CD4-positive, alpha-beta T cell (primary cell): ENCODE measurements at regions not wholly inside any gene's neighbourhood (a gene's known extent, or its start where the extent isn't known, plus 50 kb on each side); places are given as distances from the start of the nearest gene placed in this dataset.

Experiments
- ATAC-seq: fragments of 200-7000 bp; cut with Tn5 transposase; one replicate; pipeline ENCODE4 v1.10.0; 2022; ENCODE audit warnings: mild to moderate bottlenecking; ENCODE audit not compliant: poor library complexity
- CTCF ChIA-PET: fragments of 350-600 bp; sonication (Branson Sonifier 250); formaldehyde crosslinking; loops from one replicate; lab custom pipeline; 2021; ENCODE audit warnings: antibody characterized with exemption, inconsistent platforms; lab: Charles Lee
- POLR2A ChIA-PET: fragments of 350-600 bp; sonication (Branson Sonifier 250); formaldehyde crosslinking; loops from one replicate; lab custom pipeline; 2021; ENCODE audit warnings: antibody characterized with exemption, inconsistent platforms; lab: Charles Lee
- DNase-seq, 14 experiments: peaks; one replicate each; pipeline ENCODE4 v3.0.0-alpha.2; 2013 to 2020; ENCODE audit warnings: mixed read lengths in 2 of 14
- H3K27ac ChIP-seq, 2 donors: one replicate each; pipeline versions ENCODE4 v1.5.1 to v1.7.0; 2013; ENCODE audit warnings: low read length in 2 of 2, low read depth in 1 of 2, mild to moderate bottlenecking in 1 of 2
- H3K27me3 ChIP-seq, 2 experiments: 1 replicate in 1 of 2; 2 replicates in 1 of 2; pipeline versions ENCODE4 v1.6.1 to v1.7.0; 2013; ENCODE audit warnings: low read length in 2 of 2, control low read depth in 1 of 2, mild to moderate bottlenecking in 1 of 2, moderate library complexity in 1 of 2; ENCODE audit not compliant: insufficient read depth in 2 of 2, control insufficient read depth in 1 of 2
- H3K36me3 ChIP-seq: one replicate; pipeline ENCODE4 v1.6.1; 2013; ENCODE audit warnings: low read length, control low read depth; ENCODE audit not compliant: insufficient read depth
- H3K4me1 ChIP-seq: one replicate; pipeline ENCODE4 v1.6.1; 2013; ENCODE audit warnings: low read length, control low read depth; ENCODE audit not compliant: insufficient read depth
- H3K4me3 ChIP-seq: one replicate; pipeline ENCODE4 v1.5.1; 2013; ENCODE audit warnings: mild to moderate bottlenecking, low read length, moderate library complexity
- H3K9me3 ChIP-seq, 2 experiments: 1 replicate in 1 of 2; 2 replicates in 1 of 2; pipeline versions ENCODE4 v1.6.1 to v1.7.0; 2013; ENCODE audit warnings: low read length in 2 of 2, mild to moderate bottlenecking in 2 of 2, control low read depth in 1 of 2, moderate library complexity in 1 of 2; ENCODE audit not compliant: control insufficient read depth in 1 of 2, insufficient read depth in 1 of 2
- H3K27ac Mint-ChIP-seq: one replicate; pipeline ENCODE4 v1.8.0; 2020; ENCODE audit warnings: mixed read lengths
- H3K27me3 Mint-ChIP-seq: one replicate; pipeline ENCODE4 v1.8.0; 2021; ENCODE audit warnings: mixed read lengths
- H3K36me3 Mint-ChIP-seq: one replicate; pipeline ENCODE4 v1.8.0; 2021; ENCODE audit warnings: low read depth, mixed read lengths
- H3K4me1 Mint-ChIP-seq: one replicate; pipeline ENCODE4 v1.8.0; 2021; ENCODE audit warnings: low read depth, mixed read lengths
- H3K4me3 Mint-ChIP-seq: one replicate; pipeline ENCODE4 v1.8.0; 2020; ENCODE audit warnings: mild to moderate bottlenecking, mixed read lengths
- H3K9me3 Mint-ChIP-seq: one replicate; pipeline ENCODE4 v1.8.0; 2020; ENCODE audit warnings: mixed read lengths
- intact Hi-C, 2 experiments: fragments of 100-400 bp; cut with DNase I in 1 of 2; cut with micrococcal nuclease in 1 of 2; formaldehyde crosslinking; loops; one replicate each; pipeline versions ENCODE4 v1.15.1 to v1.9.0; 2023 to 2025; cut with DNase I, micrococcal nuclease
- TF ChIP-seq, protein P1 (sequence below): fragments of 200-600 bp; IDR thresholded peaks from one replicate; pipeline ENCODE4 v1.8.0; 2022; ENCODE audit warnings: antibody characterized with exemption, mild to moderate bottlenecking

DNA sequence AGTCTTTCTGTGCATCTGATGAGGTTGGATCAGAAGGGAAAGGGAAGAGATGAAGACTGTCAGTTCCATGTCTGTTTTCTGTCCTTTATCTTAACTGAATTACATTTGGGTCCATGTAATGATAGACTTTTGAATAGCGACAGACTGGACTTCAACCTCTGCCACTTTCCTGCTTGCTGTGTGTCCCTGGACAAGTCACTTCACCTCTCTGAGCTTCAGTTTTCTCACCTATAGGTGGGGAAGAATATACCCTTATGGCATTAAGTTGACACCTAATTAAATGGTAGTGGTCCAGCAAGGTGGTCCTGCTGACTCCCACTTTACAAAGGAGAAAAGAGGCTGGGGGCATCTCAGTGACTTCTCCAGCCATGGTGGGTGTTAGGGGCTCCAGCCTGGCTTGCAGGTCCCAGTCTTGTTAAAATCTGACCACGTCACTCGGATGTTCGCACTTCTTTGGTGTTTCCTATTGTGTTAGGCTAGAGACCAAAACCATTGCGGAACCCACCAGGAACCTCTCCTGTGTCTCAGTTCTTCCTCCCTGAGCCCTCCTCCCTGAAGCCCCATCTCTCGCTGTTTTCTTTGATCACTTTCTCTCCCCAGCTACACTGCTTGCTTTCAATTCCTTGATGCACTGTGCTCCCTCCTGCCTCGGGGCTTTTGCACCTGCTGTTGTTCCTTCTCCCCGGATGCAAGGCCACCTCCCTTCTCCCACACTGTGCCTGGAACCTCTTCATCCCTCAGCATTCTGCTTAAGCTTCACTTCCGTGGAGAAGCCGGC is 256.5 kb downstream of the NSG2 start:
- Mint-ChIP-seq H3K4me1 (no peaks in the 10 kb centered on the region), H3K4me3 (no peak overlapping the region), H3K27me3 (peaks cover 52% of the 10 kb centered on the region), H3K36me3 (no peaks in the 10 kb centered on the region), H3K9me3 (no peaks in the 10 kb centered on the region), H3K27ac (no peak overlapping the region)
- TF ChIP-seq, protein P1, sequence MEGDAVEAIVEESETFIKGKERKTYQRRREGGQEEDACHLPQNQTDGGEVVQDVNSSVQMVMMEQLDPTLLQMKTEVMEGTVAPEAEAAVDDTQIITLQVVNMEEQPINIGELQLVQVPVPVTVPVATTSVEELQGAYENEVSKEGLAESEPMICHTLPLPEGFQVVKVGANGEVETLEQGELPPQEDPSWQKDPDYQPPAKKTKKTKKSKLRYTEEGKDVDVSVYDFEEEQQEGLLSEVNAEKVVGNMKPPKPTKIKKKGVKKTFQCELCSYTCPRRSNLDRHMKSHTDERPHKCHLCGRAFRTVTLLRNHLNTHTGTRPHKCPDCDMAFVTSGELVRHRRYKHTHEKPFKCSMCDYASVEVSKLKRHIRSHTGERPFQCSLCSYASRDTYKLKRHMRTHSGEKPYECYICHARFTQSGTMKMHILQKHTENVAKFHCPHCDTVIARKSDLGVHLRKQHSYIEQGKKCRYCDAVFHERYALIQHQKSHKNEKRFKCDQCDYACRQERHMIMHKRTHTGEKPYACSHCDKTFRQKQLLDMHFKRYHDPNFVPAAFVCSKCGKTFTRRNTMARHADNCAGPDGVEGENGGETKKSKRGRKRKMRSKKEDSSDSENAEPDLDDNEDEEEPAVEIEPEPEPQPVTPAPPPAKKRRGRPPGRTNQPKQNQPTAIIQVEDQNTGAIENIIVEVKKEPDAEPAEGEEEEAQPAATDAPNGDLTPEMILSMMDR = no peak
- ATAC-seq = no peak
- no peak for DNase-seq
- Histone ChIP-seq H3K4me3 (no peak overlapping the region), H3K4me1 (no peaks in the 10 kb centered on the region), H3K27me3 (no peaks in the 10 kb centered on the region), H3K36me3 (no peaks in the 10 kb centered on the region), H3K27ac (no peak overlapping the region), H3K9me3 (peaks cover 0 to 4% of the 10 kb centered on the region in 2 experiments)
- CTCF ChIA-PET = no interaction called here
- intact Hi-C loops = no loop called here
- POLR2A ChIA-PET = no interaction called here

DNA sequence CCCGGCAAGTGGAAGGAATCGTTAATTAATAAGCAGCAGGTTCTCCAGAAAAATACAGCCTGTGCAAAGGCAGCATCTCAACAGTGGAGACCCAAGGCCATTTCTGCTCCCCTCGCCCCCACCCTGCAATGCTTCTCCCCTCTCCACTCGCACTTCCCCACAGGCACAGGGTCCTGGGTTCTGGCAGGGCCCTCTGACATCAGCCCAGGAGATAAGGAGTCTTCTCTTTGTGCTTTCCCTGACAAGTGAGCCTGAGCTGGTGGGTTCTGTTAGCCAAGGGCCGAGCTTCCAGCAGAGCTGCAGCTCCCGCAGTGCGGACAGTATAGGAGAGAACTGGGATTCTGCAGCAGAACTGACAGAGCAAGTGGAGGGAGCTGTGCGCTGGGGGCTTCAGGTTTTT is 257.5 kb downstream of the NSG2 start:
- no peak for DNase-seq
- intact Hi-C loops = no loop called here
- Histone ChIP-seq H3K27ac (no peak overlapping the region), H3K27me3 (no peaks in the 10 kb centered on the region), H3K4me3 (no peak overlapping the region), H3K36me3 (no peaks in the 10 kb centered on the region), H3K9me3 (peaks cover 0 to 4% of the 10 kb centered on the region in 2 experiments), H3K4me1 (no peaks in the 10 kb centered on the region)
- CTCF ChIA-PET = no interaction called here
- Mint-ChIP-seq H3K27me3 (peaks cover 57% of the 10 kb centered on the region), H3K4me3 (no peak overlapping the region), H3K9me3 (no peaks in the 10 kb centered on the region), H3K36me3 (no peaks in the 10 kb centered on the region), H3K4me1 (no peaks in the 10 kb centered on the region), H3K27ac (no peak overlapping the region)
- no peak for ATAC-seq
- TF ChIP-seq, protein P1 = no peak
- POLR2A ChIA-PET = no interaction called here

DNA sequence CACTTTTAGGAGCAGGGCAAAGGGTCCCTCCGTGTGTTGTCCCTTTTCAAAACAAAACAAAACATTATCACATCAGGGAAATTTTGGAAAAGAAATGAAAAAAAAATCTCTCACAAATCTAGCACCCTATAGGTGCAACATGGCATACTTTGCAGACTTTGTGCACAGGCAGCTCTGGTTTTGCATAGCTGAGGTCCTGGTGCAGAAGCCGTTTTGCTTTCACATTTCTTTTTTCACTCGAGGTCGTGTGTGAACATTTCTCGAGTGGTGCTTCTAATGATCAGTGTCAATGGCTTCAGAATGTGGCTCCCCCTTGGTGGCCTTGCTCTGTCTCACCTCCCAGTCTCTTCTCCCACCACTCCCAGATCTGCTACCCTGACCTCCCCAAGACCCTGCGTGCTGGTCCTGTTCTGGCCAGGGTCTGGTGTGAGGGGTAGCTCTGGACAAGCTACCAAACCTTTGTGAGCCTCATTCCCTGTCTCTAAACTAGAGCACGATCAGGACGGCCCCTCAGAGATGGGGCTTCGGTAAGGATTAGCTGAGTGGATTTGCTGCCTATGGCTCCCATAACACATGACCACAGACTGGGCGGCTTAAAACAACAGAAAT is 258.0 kb downstream of the NSG2 start:
- no peaks in the 10 kb centered on the region for H3K36me3 ChIP-seq
- no peaks in the 10 kb centered on the region for H3K9me3 Mint-ChIP-seq
- no peak overlapping the region for H3K27ac Mint-ChIP-seq
- ATAC-seq (no peak), DNase-seq (no peak)
- no peaks in the 10 kb centered on the region for H3K4me1 ChIP-seq
- H3K4me3 Mint-ChIP-seq = no peak overlapping the region
- TF ChIP-seq, protein P1 = no peak
- CTCF ChIA-PET = no interaction called here
- peaks cover 0 to 4% of the 10 kb centered on the region in 2 experiments for H3K9me3 ChIP-seq
- no peaks in the 10 kb centered on the region for H3K27me3 ChIP-seq
- H3K4me1 Mint-ChIP-seq = no peaks in the 10 kb centered on the region
- H3K27me3 Mint-ChIP-seq = peaks cover 61% of the 10 kb centered on the region
- intact Hi-C loops = no loop called here
- H3K36me3 Mint-ChIP-seq = no peaks in the 10 kb centered on the region
- no peak overlapping the region for H3K4me3 ChIP-seq
- POLR2A ChIA-PET = no interaction called here
- H3K27ac ChIP-seq = no peak overlapping the region
